Chondrocyte (in vitro differentiated cells): ENCODE measurements at regions not wholly inside any gene's neighbourhood (a gene's known extent, or its start where the extent isn't known, plus 50 kb on each side); places are given as distances from the start of the nearest gene placed in this dataset.

Experiments used
- DNase-seq: peaks from one replicate; pipeline ENCODE4 v3.0.0; 2021; ENCODE audit warnings: mixed read lengths, low spot score
- H3K27ac Mint-ChIP-seq: one replicate; pipeline ENCODE4 v1.8.0; 2021; ENCODE audit warnings: mild to moderate bottlenecking, moderate library complexity, mixed read lengths; ENCODE audit not compliant: unreplicated experiment
- H3K27me3 Mint-ChIP-seq: 2 replicates; pipeline ENCODE4 v1.8.0; 2021; ENCODE audit warnings: low read depth, mixed read lengths
- H3K36me3 Mint-ChIP-seq: 2 replicates; pipeline ENCODE4 v1.8.0; 2021; ENCODE audit warnings: low read depth, mixed read lengths
- H3K4me1 Mint-ChIP-seq: 2 replicates; pipeline ENCODE4 v1.8.0; 2021; ENCODE audit warnings: low read depth, mild to moderate bottlenecking, mixed read lengths
- H3K4me3 Mint-ChIP-seq: one replicate; pipeline ENCODE4 v1.8.0; 2021; ENCODE audit warnings: mild to moderate bottlenecking, moderate library complexity, mixed read lengths; ENCODE audit not compliant: unreplicated experiment
- H3K9me3 Mint-ChIP-seq: 2 replicates; pipeline ENCODE4 v1.8.0; 2021; ENCODE audit warnings: low read depth, mixed read lengths
- TF ChIP-seq, protein P1 (sequence below): fragments of 200-600 bp; sonication (generic); IDR thresholded peaks from 2 replicates; pipeline ENCODE4 v1.5.0; 2021; ENCODE audit warnings: antibody characterized with exemption, mild to moderate bottlenecking, moderate library complexity

DNA sequence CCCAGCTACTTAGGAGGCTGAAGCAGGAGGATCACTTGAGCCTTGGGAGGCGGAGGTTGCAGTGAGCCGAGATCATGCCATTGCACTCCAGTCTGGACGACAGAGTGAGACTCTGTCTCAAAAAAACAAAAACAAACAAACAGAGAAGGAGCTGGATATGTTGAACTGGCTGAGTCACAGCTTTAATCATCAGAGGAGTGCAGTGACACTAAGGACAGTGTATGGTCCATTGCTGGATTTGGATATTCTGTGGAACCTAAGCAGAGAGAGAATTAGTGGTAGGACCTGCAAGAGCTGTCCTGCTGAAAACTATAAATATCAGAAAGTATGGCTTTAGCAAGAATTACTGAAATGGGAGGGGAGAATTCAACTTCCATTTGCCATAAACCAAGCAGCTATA is 163.0 kb upstream of the PELI2 start:
- Mint-ChIP-seq H3K4me1 (peaks cover 1% of the 10 kb centered on the region), H3K4me3 (no peak overlapping the region), H3K27ac (no peak overlapping the region), H3K36me3 (no peaks in the 10 kb centered on the region), H3K27me3 (peaks cover 24% of the 10 kb centered on the region), H3K9me3 (peaks cover under 1% of the 10 kb centered on the region)
- TF ChIP-seq, protein P1, sequence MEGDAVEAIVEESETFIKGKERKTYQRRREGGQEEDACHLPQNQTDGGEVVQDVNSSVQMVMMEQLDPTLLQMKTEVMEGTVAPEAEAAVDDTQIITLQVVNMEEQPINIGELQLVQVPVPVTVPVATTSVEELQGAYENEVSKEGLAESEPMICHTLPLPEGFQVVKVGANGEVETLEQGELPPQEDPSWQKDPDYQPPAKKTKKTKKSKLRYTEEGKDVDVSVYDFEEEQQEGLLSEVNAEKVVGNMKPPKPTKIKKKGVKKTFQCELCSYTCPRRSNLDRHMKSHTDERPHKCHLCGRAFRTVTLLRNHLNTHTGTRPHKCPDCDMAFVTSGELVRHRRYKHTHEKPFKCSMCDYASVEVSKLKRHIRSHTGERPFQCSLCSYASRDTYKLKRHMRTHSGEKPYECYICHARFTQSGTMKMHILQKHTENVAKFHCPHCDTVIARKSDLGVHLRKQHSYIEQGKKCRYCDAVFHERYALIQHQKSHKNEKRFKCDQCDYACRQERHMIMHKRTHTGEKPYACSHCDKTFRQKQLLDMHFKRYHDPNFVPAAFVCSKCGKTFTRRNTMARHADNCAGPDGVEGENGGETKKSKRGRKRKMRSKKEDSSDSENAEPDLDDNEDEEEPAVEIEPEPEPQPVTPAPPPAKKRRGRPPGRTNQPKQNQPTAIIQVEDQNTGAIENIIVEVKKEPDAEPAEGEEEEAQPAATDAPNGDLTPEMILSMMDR: no peak
- no peak for DNase-seq

DNA sequence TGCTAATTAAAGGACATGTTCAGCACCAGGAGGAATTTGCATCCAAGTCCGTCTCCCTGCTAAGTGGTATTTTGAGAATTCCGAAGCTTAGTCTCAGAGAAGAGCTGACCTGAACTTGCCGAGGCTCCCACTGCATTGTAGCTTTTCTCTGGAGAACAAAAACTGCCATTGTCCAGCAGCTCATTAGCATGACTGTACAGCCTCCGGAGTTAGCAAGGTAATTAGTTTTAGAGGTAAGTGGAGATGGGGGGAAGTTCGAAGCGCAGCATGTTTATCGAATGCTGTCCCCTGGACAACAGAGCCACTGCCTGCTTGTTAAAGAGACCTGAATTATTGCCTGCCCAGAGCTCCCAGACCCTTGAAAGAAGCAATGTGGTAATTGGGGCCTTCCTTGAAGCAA is 160.3 kb upstream of the PELI2 start:
- Mint-ChIP-seq H3K27me3 (peaks cover 26% of the 10 kb centered on the region), H3K4me1 (no peaks in the 10 kb centered on the region), H3K36me3 (no peaks in the 10 kb centered on the region), H3K4me3 (no peak overlapping the region), H3K9me3 (no peaks in the 10 kb centered on the region), H3K27ac (no peak overlapping the region)
- DNase-seq: no peak
- TF ChIP-seq, protein P1: no peak

DNA sequence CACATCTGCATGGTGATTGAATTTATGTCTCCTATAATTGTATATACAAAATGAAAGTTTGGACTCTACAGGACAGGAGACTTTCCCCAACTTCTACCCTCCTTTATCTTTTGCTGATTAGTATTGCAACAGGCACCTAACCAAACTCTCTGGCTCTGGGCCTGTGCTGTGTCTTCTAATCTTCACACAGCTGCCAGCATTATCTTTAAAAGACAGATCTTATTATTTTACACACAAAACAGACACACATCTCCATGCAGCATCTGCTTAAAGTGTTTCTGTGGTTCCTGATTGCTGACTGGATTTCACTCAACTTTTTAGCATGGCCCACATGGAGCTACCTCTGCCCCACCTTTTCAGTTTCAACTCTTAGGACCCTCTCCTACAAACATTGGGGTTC is 154.9 kb upstream of the PELI2 start:
- DNase-seq: no peak

DNA sequence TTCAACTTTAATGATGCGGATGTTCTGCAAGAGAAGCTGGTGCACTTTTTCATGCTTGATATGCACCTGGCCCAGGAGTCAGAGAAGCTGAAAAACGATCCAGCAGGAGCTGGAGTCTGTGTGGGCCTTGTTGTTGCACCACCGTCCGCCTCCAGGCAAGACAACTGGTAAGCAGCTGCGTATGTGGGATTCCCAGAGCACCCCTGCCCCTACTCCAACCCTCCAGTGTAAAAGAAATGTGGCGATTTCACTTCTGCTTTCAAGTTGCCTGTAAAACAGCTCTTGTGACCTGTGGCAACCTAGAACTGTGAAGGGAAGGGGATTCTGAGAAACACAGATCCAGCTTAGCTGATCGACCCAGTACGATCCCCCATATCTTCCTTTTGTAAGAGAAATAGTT is 154.1 kb upstream of the PELI2 start:
- Mint-ChIP-seq H3K36me3 (no peaks in the 10 kb centered on the region), H3K9me3 (no peaks in the 10 kb centered on the region), H3K4me1 (peaks cover 16% of the 10 kb centered on the region), H3K27me3 (peaks cover 8% of the 10 kb centered on the region), H3K27ac (no peak overlapping the region), H3K4me3 (no peak overlapping the region)
- DNase-seq: no peak
- TF ChIP-seq, protein P1: no peak

More for the DNA sequence above, 154.9 kb upstream of the PELI2 start:
- H3K36me3 Mint-ChIP-seq: no peaks in the 10 kb centered on the region
- no peak overlapping the region for H3K27ac Mint-ChIP-seq
- no peaks in the 10 kb centered on the region for H3K9me3 Mint-ChIP-seq
- H3K27me3 Mint-ChIP-seq: peaks cover 10% of the 10 kb centered on the region
- TF ChIP-seq, protein P1: no peak
- peaks cover 16% of the 10 kb centered on the region for H3K4me1 Mint-ChIP-seq
- H3K4me3 Mint-ChIP-seq: no peak overlapping the region

DNA sequence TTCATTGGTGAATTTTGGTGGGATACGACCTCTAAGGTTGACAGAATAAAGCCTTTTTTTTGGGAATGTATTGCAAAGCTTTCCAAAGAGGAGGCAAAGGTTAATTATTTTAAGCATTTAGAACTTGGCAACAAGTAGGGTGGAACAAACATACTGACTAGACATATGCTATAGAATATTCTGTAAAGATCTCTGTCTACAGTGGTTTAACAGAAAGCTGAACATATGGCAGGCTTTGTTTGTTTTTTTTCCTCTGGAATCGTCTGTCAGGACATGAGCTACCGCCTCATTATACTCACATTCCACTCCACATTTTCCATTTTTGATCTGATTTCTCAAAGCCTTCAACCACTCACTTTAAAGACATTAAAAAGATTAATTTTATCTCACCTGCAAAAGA is 153.4 kb upstream of the PELI2 start:
- TF ChIP-seq, protein P1: no peak
- H3K36me3 Mint-ChIP-seq: no peaks in the 10 kb centered on the region
- peaks cover 16% of the 10 kb centered on the region for H3K4me1 Mint-ChIP-seq
- H3K27me3 Mint-ChIP-seq: peaks cover 5% of the 10 kb centered on the region
- no peak overlapping the region for H3K27ac Mint-ChIP-seq
- DNase-seq: no peak
- no peak overlapping the region for H3K4me3 Mint-ChIP-seq
- no peaks in the 10 kb centered on the region for H3K9me3 Mint-ChIP-seq
